GM12878 (cell line): ENCODE measurements at regions not wholly inside any gene's neighbourhood (a gene's known extent, or its start where the extent isn't known, plus 50 kb on each side); places are given as distances from the start of the nearest gene placed in this dataset.

Experiments
- ATAC-seq: fragments of 200-7000 bp; cut with Tn5 transposase; 3 replicates; pipeline ENCODE4 v1.9.1; 2020; ENCODE audit warnings: mild to moderate bottlenecking, moderate library complexity
- BruUV-seq: library from RNA; stranded (reverse); fragments of 400-500 nt; replicated peaks from 2 replicates; lab custom pipeline; 2021; lab: Mats Ljungman, UMichigan
- CTCF ChIA-PET: fragments of 300-600 bp; sonication (Branson Sonifier 250); formaldehyde crosslinking; extraction: SDS; loops from one replicate; lab custom pipeline; 2021; ENCODE audit warnings: inconsistent platforms; lab: Yijun Ruan, JAX
- POLR2A ChIA-PET: fragments of 350-600 bp; formaldehyde crosslinking; extraction: SDS; loops from one replicate; lab custom pipeline; 2021; ENCODE audit warnings: inconsistent platforms; lab: Charles Lee
- RAD21 ChIA-PET: fragments of 300-600 bp; sonication (Branson Sonifier 250); formaldehyde crosslinking; loops from one replicate; lab custom pipeline; 2023; ENCODE audit warnings: antibody characterized with exemption; ENCODE audit not compliant: unreplicated experiment; lab: Charles Lee
- SMC1A ChIA-PET: fragments of 300-600 bp; sonication (Branson Sonifier 250); formaldehyde crosslinking; loops from one replicate; lab custom pipeline; 2023; ENCODE audit not compliant: unreplicated experiment, uncharacterized antibody; lab: Charles Lee
- DNase-seq: peaks from one replicate; pipeline ENCODE4 v3.0.0-alpha.2; 2011; ENCODE audit warnings: low read depth, low spot score
- FAIRE-seq: peaks from 3 replicates; lab custom pipeline; 2011; peaks lifted over from hg19 to GRCh38; lab: Jason Lieb, UNC
- H2AFZ ChIP-seq: 2 replicates; pipeline ENCODE4 v1.6.0; 2011; ENCODE audit warnings: low read depth, low read length, control low read depth; ENCODE audit not compliant: control insufficient read depth
- H3K27ac ChIP-seq: 2 replicates; pipeline ENCODE4 v1.5.1; 2011; ENCODE audit warnings: control low read depth; ENCODE audit not compliant: control insufficient read depth, insufficient read depth
- H3K27me3 ChIP-seq, 2 experiments: replicated peaks in 1 of 2; 2 replicates each; pipeline versions ENCODE4 v1.6.0 to v1.6.1; 2011; ENCODE audit warnings: low read length in 1 of 2; ENCODE audit not compliant: control insufficient read depth in 2 of 2, insufficient read depth in 2 of 2
- H3K36me3 ChIP-seq, 2 experiments: 2 replicates each; pipeline ENCODE4 v1.5.1; 2011; ENCODE audit warnings: low read length in 1 of 2; ENCODE audit not compliant: control insufficient read depth in 2 of 2, insufficient read depth in 2 of 2
- H3K4me1 ChIP-seq: 2 replicates; pipeline ENCODE4 v1.6.1; 2011; ENCODE audit warnings: mild to moderate bottlenecking, low read length, moderate library complexity, mixed read lengths; ENCODE audit not compliant: control insufficient read depth, insufficient read depth
- H3K4me2 ChIP-seq: 2 replicates; pipeline ENCODE4 v1.6.0; 2011; ENCODE audit warnings: control low read depth; ENCODE audit not compliant: control insufficient read depth, insufficient read depth
- H3K4me3 ChIP-seq: fragments of 200-600 bp; sonication (generic); 2 replicates; pipeline ENCODE4 v1.5.1; 2016
- H3K79me2 ChIP-seq: 2 replicates; pipeline ENCODE4 v1.6.0; 2011; ENCODE audit warnings: low read length; ENCODE audit not compliant: control insufficient read depth, insufficient read depth
- H3K9ac ChIP-seq: 2 replicates; pipeline ENCODE4 v1.8.0; 2011; ENCODE audit warnings: low read length, control low read depth, mixed read lengths; ENCODE audit not compliant: control insufficient read depth, insufficient read depth
- H3K9me3 ChIP-seq: replicated peaks from 3 replicates; pipeline ENCODE4 v1.5.1; 2011; ENCODE audit warnings: mild to moderate bottlenecking, low read length; ENCODE audit not compliant: control insufficient read depth, insufficient read depth
- H4K20me1 ChIP-seq: 2 replicates; pipeline ENCODE4 v1.6.0; 2011; ENCODE audit not compliant: control insufficient read depth, insufficient read depth
- CBX3 ChIP-seq: fragments of 200-600 bp; sonication (generic); IDR thresholded peaks from 2 replicates; pipeline ENCODE4 v1.6.1; 2016; ENCODE audit warnings: low read depth, borderline replicate concordance
- EGR1 ChIP-seq, 2 experiments: IDR thresholded peaks; 1 replicate in 1 of 2; 2 replicates in 1 of 2; pipeline ENCODE4 v1.6.1; 2011 to 2012; ENCODE audit warnings: low read depth in 2 of 2, low read length in 2 of 2, borderline replicate concordance in 1 of 2, mild to moderate bottlenecking in 1 of 2, moderate library complexity in 1 of 2
- ETV6 ChIP-seq, 2 experiments: fragments of 450-650 bp in 1 of 2; IDR thresholded peaks in 1 of 2; conservative IDR thresholded peaks in 1 of 2; 2 replicates each; pipeline ENCODE4 v1.6.1; 2014; ENCODE audit warnings: antibody characterized with exemption in 1 of 2, borderline replicate concordance in 1 of 2, low read depth in 1 of 2, mild to moderate bottlenecking in 1 of 2, moderate library complexity in 1 of 2
- KLF5 ChIP-seq: fragments of 450-650 bp; IDR thresholded peaks from 2 replicates; pipeline ENCODE4 v1.6.1; 2014; ENCODE audit warnings: mild to moderate bottlenecking; ENCODE audit not compliant: partially characterized antibody
- NFXL1 ChIP-seq: fragments of 450-650 bp; IDR thresholded peaks from 2 replicates; pipeline ENCODE4 v1.6.1; 2017; ENCODE audit warnings: antibody characterized with exemption, mild to moderate bottlenecking, borderline replicate concordance
- SIX5 ChIP-seq: IDR thresholded peaks from 2 replicates; pipeline ENCODE4 v1.6.1; 2011; ENCODE audit warnings: mild to moderate bottlenecking, low read depth, low read length, moderate library complexity; ENCODE audit not compliant: severe bottlenecking
- SP1 ChIP-seq: IDR thresholded peaks from one replicate; pipeline ENCODE4 v1.6.1; 2011; ENCODE audit warnings: low read depth, low read length
- SREBF1 ChIP-seq: IDR thresholded peaks from 2 replicates; pipeline ENCODE4 v1.6.1; 2012; ENCODE audit warnings: mild to moderate bottlenecking, low read length
- WRNIP1 ChIP-seq: IDR thresholded peaks from 2 replicates; pipeline ENCODE4 v1.6.1; 2011; ENCODE audit warnings: low read depth, low read length, improper control_type of control experiment, borderline replicate concordance
- ZNF217 ChIP-seq: fragments of 450-650 bp; IDR thresholded peaks from 2 replicates; pipeline ENCODE4 v1.6.1; 2017; ENCODE audit warnings: antibody characterized with exemption, mild to moderate bottlenecking
- ZNF24 ChIP-seq: fragments of 450-650 bp; IDR thresholded peaks from 2 replicates; pipeline ENCODE4 v1.6.1; 2017; ENCODE audit warnings: antibody characterized with exemption, mild to moderate bottlenecking
- WGBS: methylation state at CpG from one replicate; pipeline ENCODE4 v1.1.6; 2016; ENCODE audit warnings: low lambda C conversion rate; ENCODE audit not compliant: insufficient replicate concordance, insufficient coverage; ENCODE audit errors: missing lambda C conversion rate; 5-methylcytosine and 5-hydroxymethylcytosine counted together
- in situ Hi-C: fragments of 300-500 bp; cut with MboI; formaldehyde crosslinking; loops from 9 replicates; pipeline ENCODE4 v1.14.3; 2018; ENCODE audit warnings: mixed read lengths
- intact Hi-C: fragments of 100-400 bp; cut with micrococcal nuclease; formaldehyde crosslinking; loops from one replicate; pipeline ENCODE4 v1.14.2; 2022; ENCODE audit not compliant: unreplicated experiment

- Histone ChIP-seq H2AFZ (no peak overlapping the region), H3K9me3 (no peaks in the 10 kb centered on the region; the same call in 1 of the 3 replicates), H3K27ac (no peak overlapping the region), H3K4me3 (no peak overlapping the region), H3K79me2 (no peaks in the 10 kb centered on the region), H3K4me1 (no peaks in the 10 kb centered on the region), H4K20me1 (no peaks in the 10 kb centered on the region)
- in situ Hi-C loops = no loop called here
- CTCF ChIA-PET = no interaction called here
- WGBS = 4% methylated on average over 10 of the region's 10 CpGs
- TF ChIP-seq SREBF1 (no peak), NFXL1 (no peak), SP1 (no peak), CBX3 (no peak), KLF5 (no peak), ZNF24 (no peak), EGR1 (IDR thresholded peaks at IDR 0.05; ENCODE audit: borderline replicate concordance in 1 of 2, low read depth in 2 of 2, low read length in 2 of 2) (no peak), ETV6 (conservative IDR thresholded peaks at IDR 0.05 in 1 of 2, IDR thresholded peaks at IDR 0.05 in 1 of 2; ENCODE audit: borderline replicate concordance in 1 of 2, low read depth in 1 of 2) (no peak), WRNIP1 (no peak), ZNF217 (no peak), SIX5 (no peak)
- TF ChIP-seq, all 136 proteins: peak for 0
- SMC1A ChIA-PET = interaction anchor here (2.5 kb wide), 1 partner anchor 69 kb away, joined by 6 read pairs; no protein-coding TSS in a partner anchor
- Histone ChIP-seq H3K4me2 (no peak overlapping the region), H3K36me3 (no peaks in the 10 kb centered on the region), H3K9ac (no peak overlapping the region), H3K27me3 (peaks cover 0 to 2% of the 10 kb centered on the region in 2 experiments; a peak in 2 of 4 replicates)
- FAIRE-seq = no peak
- no peak for ATAC-seq
- intact Hi-C loops = no loop called here
- RAD21 ChIA-PET = no interaction called here
- POLR2A ChIA-PET = interaction anchor here (0.6 kb wide), 1 partner anchor 271 kb away, joined by 4 read pairs; no protein-coding TSS in a partner anchor
- no peak for DNase-seq
- BruUV-seq = no TSS peak
Measured at GRCh38 chr2:65507102-65508069, 75.0 kb upstream of the SPRED2 start.
